ENCODE measurements at regions not wholly inside any gene's neighbourhood (a gene's known extent, or its start where the extent isn't known, plus 50 kb on each side); places are given as distances from the start of the nearest gene placed in this dataset.

DNA sequence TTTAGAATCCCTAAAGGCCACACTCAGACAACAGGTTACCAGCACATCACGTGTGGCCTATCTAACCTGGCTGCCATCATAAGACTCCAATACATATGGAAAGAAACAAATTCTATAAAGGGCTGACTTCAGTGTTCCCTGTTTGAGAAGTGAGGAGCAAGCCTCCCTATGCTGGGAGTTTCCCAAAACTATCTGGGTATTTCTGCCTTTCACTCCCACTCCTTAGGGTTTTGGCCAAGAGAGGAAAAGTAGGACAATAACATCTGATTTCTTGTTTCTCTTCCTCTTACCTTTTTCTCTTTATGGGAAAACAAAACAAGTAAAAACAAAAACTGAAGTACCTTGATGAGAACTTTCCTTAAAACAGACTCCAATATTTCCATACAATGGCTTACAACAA, 121.5 kb upstream of the COL8A1 start:
- Histone ChIP-seq H3K79me2 (ENCODE audit: insufficient read depth, low read length) (no peaks in the 10 kb centered on the region), H3F3A (ENCODE audit: low read depth) (no peaks in the 10 kb centered on the region), H3K9me3 (ENCODE audit: insufficient read depth, low read depth, low read length) (no peaks in the 10 kb centered on the region), H3K9ac (ENCODE audit: low read depth, low read length, poor library complexity, severe bottlenecking) (no peak overlapping the region), H3K4me1 (ENCODE audit: insufficient read depth, low read length, poor library complexity, severe bottlenecking) (no peaks in the 10 kb centered on the region), H3K27me3 (ENCODE audit: insufficient read depth, low read length, poor library complexity, severe bottlenecking) (no peaks in the 10 kb centered on the region), H3K9me2 (replicated peaks; ENCODE audit: low read depth, low read length) (no peaks in the 10 kb centered on the region), H2AFZ (ENCODE audit: low read length) (no peak overlapping the region), H3K4me3 (ENCODE audit: low read length, poor library complexity, severe bottlenecking) (no peak overlapping the region), H3K36me3 (ENCODE audit: insufficient read depth, low read length) (no peaks in the 10 kb centered on the region), H3K4me2 (ENCODE audit: low read depth, low read length, poor library complexity, severe bottlenecking) (no peak overlapping the region), H4K20me1 (ENCODE audit: insufficient read depth, low read length, poor library complexity, severe bottlenecking) (no peaks in the 10 kb centered on the region)
- TF ChIP-seq CTCF (conservative IDR thresholded peaks at IDR 0.05; ENCODE audit: low read length) (no peak), EZH2phosphoT487 (IDR thresholded peaks at IDR 0.05; ENCODE audit: borderline replicate concordance) (no peak)

DNA sequence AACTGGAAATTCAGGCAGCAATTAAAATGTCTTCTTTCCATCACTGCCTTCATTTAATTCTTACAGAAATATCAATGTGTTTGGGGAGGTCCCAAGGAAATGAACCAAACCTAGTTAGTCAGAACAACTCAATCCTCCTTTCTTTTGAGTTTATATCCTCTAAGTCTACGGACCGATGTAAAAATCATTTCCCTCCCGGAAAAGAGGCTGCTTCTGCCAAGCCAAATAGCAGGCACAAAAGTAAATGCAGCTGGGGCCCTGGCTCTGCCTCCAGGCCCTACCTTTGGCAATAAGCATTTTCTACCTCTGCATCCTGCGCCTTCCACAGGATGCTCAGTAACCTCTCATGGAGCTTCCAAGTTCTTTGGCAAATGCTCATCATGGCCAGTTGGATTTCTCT, 122.5 kb upstream of the COL8A1 start:
- Histone ChIP-seq H3F3A (ENCODE audit: low read depth) (no peaks in the 10 kb centered on the region), H3K9me2 (replicated peaks; ENCODE audit: low read depth, low read length) (no peaks in the 10 kb centered on the region), H3K79me2 (ENCODE audit: insufficient read depth, low read length) (no peaks in the 10 kb centered on the region), H3K4me3 (ENCODE audit: low read length, poor library complexity, severe bottlenecking) (no peak overlapping the region), H4K20me1 (ENCODE audit: insufficient read depth, low read length, poor library complexity, severe bottlenecking) (no peaks in the 10 kb centered on the region), H3K27me3 (ENCODE audit: insufficient read depth, low read length, poor library complexity, severe bottlenecking) (no peaks in the 10 kb centered on the region), H3K9me3 (ENCODE audit: insufficient read depth, low read depth, low read length) (no peaks in the 10 kb centered on the region), H3K4me1 (ENCODE audit: insufficient read depth, low read length, poor library complexity, severe bottlenecking) (no peaks in the 10 kb centered on the region), H3K9ac (ENCODE audit: low read depth, low read length, poor library complexity, severe bottlenecking) (no peak overlapping the region), H3K36me3 (ENCODE audit: insufficient read depth, low read length) (no peaks in the 10 kb centered on the region), H2AFZ (ENCODE audit: low read length) (no peak overlapping the region), H3K4me2 (ENCODE audit: low read depth, low read length, poor library complexity, severe bottlenecking) (no peak overlapping the region)
- no peak for TF ChIP-seq EZH2phosphoT487 (IDR thresholded peaks at IDR 0.05; ENCODE audit: borderline replicate concordance)
- no peak for TF ChIP-seq CTCF (conservative IDR thresholded peaks at IDR 0.05; ENCODE audit: low read length)

DNA sequence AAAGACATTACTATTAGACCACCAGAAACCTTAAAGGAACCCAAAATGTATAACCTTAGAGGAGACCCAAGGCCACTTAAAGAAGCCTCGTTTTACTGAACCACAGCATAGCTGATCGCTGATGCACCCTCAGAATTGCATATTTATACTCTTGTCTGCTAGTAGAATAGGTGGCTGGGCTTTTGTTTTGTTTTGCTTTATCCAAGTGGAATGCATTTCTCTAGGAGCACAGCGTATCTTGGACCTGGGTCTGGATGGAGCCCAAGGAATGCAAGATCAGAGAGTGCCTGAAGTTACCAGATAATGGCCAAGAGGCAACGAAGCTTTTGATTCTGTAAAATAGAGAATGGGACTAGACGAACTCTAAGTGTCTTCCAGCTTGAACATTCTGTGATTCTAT, 129.2 kb upstream of the COL8A1 start:
- Histone ChIP-seq H3K9me3 (ENCODE audit: insufficient read depth, low read depth, low read length) (no peaks in the 10 kb centered on the region), H3K9me2 (replicated peaks; ENCODE audit: low read depth, low read length) (no peaks in the 10 kb centered on the region), H4K20me1 (ENCODE audit: insufficient read depth, low read length, poor library complexity, severe bottlenecking) (no peaks in the 10 kb centered on the region), H3K4me1 (ENCODE audit: insufficient read depth, low read length, poor library complexity, severe bottlenecking) (no peaks in the 10 kb centered on the region), H2AFZ (ENCODE audit: low read length) (no peak overlapping the region), H3F3A (ENCODE audit: low read depth) (no peaks in the 10 kb centered on the region), H3K9ac (ENCODE audit: low read depth, low read length, poor library complexity, severe bottlenecking) (no peak overlapping the region), H3K36me3 (ENCODE audit: insufficient read depth, low read length) (no peaks in the 10 kb centered on the region), H3K27me3 (ENCODE audit: insufficient read depth, low read length, poor library complexity, severe bottlenecking) (no peaks in the 10 kb centered on the region), H3K4me2 (ENCODE audit: low read depth, low read length, poor library complexity, severe bottlenecking) (no peak overlapping the region), H3K4me3 (ENCODE audit: low read length, poor library complexity, severe bottlenecking) (no peak overlapping the region), H3K79me2 (ENCODE audit: insufficient read depth, low read length) (no peaks in the 10 kb centered on the region)
- no peak for TF ChIP-seq CTCF (conservative IDR thresholded peaks at IDR 0.05; ENCODE audit: low read length)
- no peak for TF ChIP-seq EZH2phosphoT487 (IDR thresholded peaks at IDR 0.05; ENCODE audit: borderline replicate concordance)
